ENCODE measurements at regions not wholly inside any gene's neighbourhood (a gene's known extent, or its start where the extent isn't known, plus 50 kb on each side); places are given as distances from the start of the nearest gene placed in this dataset.

- TF ChIP-seq CTCF (IDR thresholded peaks at IDR 0.05) = no peak
- TF ChIP-seq POLR2A (IDR thresholded peaks at IDR 0.05) = no peak
Measured at GRCh38 chr2:16722677-16723076, 57.0 kb upstream of the CYRIA start.

Data from testis (tissue), 2 donors.